T-helper 2 cell treated with Interferon-gamma antibody and Interleukin-4, amounts not matched to agents 5 μg/mL and 100 μg/mL, for 36 hours (primary cell): ENCODE measurements at regions not wholly inside any gene's neighbourhood (a gene's known extent, or its start where the extent isn't known, plus 50 kb on each side); places are given as distances from the start of the nearest gene placed in this dataset.

Experiments
- DNase-seq: peaks from one replicate; pipeline ENCODE4 v3.0.0; 2021; ENCODE audit warnings: low spot score
- H3K27ac Mint-ChIP-seq: one replicate; pipeline ENCODE4 v1.8.0; 2021; ENCODE audit warnings: mild to moderate bottlenecking, mixed read lengths
- H3K27me3 Mint-ChIP-seq: one replicate; pipeline ENCODE4 v1.8.0; 2021; ENCODE audit warnings: low read depth, mixed read lengths
- H3K36me3 Mint-ChIP-seq: one replicate; pipeline ENCODE4 v1.8.0; 2021; ENCODE audit warnings: low read depth, mixed read lengths
- H3K4me1 Mint-ChIP-seq: one replicate; pipeline ENCODE4 v1.8.0; 2021; ENCODE audit warnings: low read depth, mixed read lengths
- H3K4me3 Mint-ChIP-seq: one replicate; pipeline ENCODE4 v1.8.0; 2022; ENCODE audit warnings: mild to moderate bottlenecking, moderate library complexity, mixed read lengths
- H3K9me3 Mint-ChIP-seq: one replicate; pipeline ENCODE4 v1.8.0; 2021; ENCODE audit warnings: mixed read lengths

- DNase-seq: no peak
- Mint-ChIP-seq H3K27ac (no peak overlapping the region), H3K4me3 (no peak overlapping the region), H3K9me3 (peaks cover 29% of the 10 kb centered on the region), H3K4me1 (no peaks in the 10 kb centered on the region), H3K27me3 (no peaks in the 10 kb centered on the region), H3K36me3 (no peaks in the 10 kb centered on the region)
Observed at GRCh38 chr14:29278301-29279263, 512.0 kb downstream of the FOXG1 start.

GRCh38 chr14:29282169-29282568, 515.6 kb downstream of the FOXG1 start:
- H3K4me3 Mint-ChIP-seq: no peak overlapping the region
- no peaks in the 10 kb centered on the region for H3K36me3 Mint-ChIP-seq
- no peak overlapping the region for H3K27ac Mint-ChIP-seq
- no peaks in the 10 kb centered on the region for H3K4me1 Mint-ChIP-seq
- H3K9me3 Mint-ChIP-seq: peaks cover 28% of the 10 kb centered on the region
- DNase-seq: no peak
- H3K27me3 Mint-ChIP-seq: no peaks in the 10 kb centered on the region

GRCh38 chr14:29290441-29290840, 523.9 kb downstream of the FOXG1 start:
- Mint-ChIP-seq H3K27ac (no peak overlapping the region), H3K9me3 (peaks cover 48% of the 10 kb centered on the region), H3K4me1 (no peaks in the 10 kb centered on the region), H3K4me3 (no peak overlapping the region), H3K36me3 (no peaks in the 10 kb centered on the region), H3K27me3 (no peaks in the 10 kb centered on the region)
- DNase-seq: no peak

GRCh38 chr14:29299372-29299771, 532.8 kb downstream of the FOXG1 start:
- Mint-ChIP-seq H3K36me3 (no peaks in the 10 kb centered on the region), H3K4me3 (no peak overlapping the region), H3K4me1 (no peaks in the 10 kb centered on the region), H3K9me3 (peaks cover 64% of the 10 kb centered on the region), H3K27me3 (no peaks in the 10 kb centered on the region), H3K27ac (no peak overlapping the region)
- DNase-seq: no peak

- H3K27me3 Mint-ChIP-seq: no peaks in the 10 kb centered on the region
- no peak overlapping the region for H3K4me3 Mint-ChIP-seq
- H3K9me3 Mint-ChIP-seq: peaks cover 66% of the 10 kb centered on the region
- H3K4me1 Mint-ChIP-seq: no peaks in the 10 kb centered on the region
- no peaks in the 10 kb centered on the region for H3K36me3 Mint-ChIP-seq
- no peak overlapping the region for H3K27ac Mint-ChIP-seq
- DNase-seq: no peak
Observed at GRCh38 chr14:29301571-29301970, 535.0 kb downstream of the FOXG1 start.

- Mint-ChIP-seq H3K9me3 (peaks cover 46% of the 10 kb centered on the region), H3K4me3 (no peak overlapping the region), H3K27me3 (no peaks in the 10 kb centered on the region), H3K4me1 (no peaks in the 10 kb centered on the region), H3K27ac (no peak overlapping the region), H3K36me3 (no peaks in the 10 kb centered on the region)
- DNase-seq: no peak
Observed at GRCh38 chr14:29310210-29310609, 543.6 kb downstream of the FOXG1 start.

- no peak overlapping the region for H3K27ac Mint-ChIP-seq
- H3K36me3 Mint-ChIP-seq: no peaks in the 10 kb centered on the region
- H3K27me3 Mint-ChIP-seq: no peaks in the 10 kb centered on the region
- H3K4me3 Mint-ChIP-seq: no peak overlapping the region
- H3K4me1 Mint-ChIP-seq: no peaks in the 10 kb centered on the region
- DNase-seq: no peak
- H3K9me3 Mint-ChIP-seq: peaks cover 42% of the 10 kb centered on the region
Observed at GRCh38 chr14:29310757-29311156, 544.2 kb downstream of the FOXG1 start.

GRCh38 chr14:29311983-29312382, 545.4 kb downstream of the FOXG1 start:
- Mint-ChIP-seq H3K9me3 (peaks cover 42% of the 10 kb centered on the region), H3K27me3 (no peaks in the 10 kb centered on the region), H3K4me3 (no peak overlapping the region), H3K36me3 (no peaks in the 10 kb centered on the region), H3K27ac (no peak overlapping the region), H3K4me1 (no peaks in the 10 kb centered on the region)
- DNase-seq: no peak

- H3K27me3 Mint-ChIP-seq: no peaks in the 10 kb centered on the region
- no peaks in the 10 kb centered on the region for H3K36me3 Mint-ChIP-seq
- DNase-seq: no peak
- no peak overlapping the region for H3K27ac Mint-ChIP-seq
- no peak overlapping the region for H3K4me3 Mint-ChIP-seq
- H3K4me1 Mint-ChIP-seq: no peaks in the 10 kb centered on the region
- H3K9me3 Mint-ChIP-seq: peaks cover 50% of the 10 kb centered on the region
Observed at GRCh38 chr14:29316936-29317335, 550.3 kb downstream of the FOXG1 start.

- Mint-ChIP-seq H3K27me3 (no peaks in the 10 kb centered on the region), H3K27ac (no peak overlapping the region), H3K4me1 (no peaks in the 10 kb centered on the region), H3K36me3 (no peaks in the 10 kb centered on the region), H3K9me3 (peaks cover 50% of the 10 kb centered on the region), H3K4me3 (no peak overlapping the region)
- DNase-seq: no peak
Observed at GRCh38 chr14:29317423-29317822, 550.8 kb downstream of the FOXG1 start.

- peaks cover 51% of the 10 kb centered on the region for H3K9me3 Mint-ChIP-seq
- no peak overlapping the region for H3K27ac Mint-ChIP-seq
- no peaks in the 10 kb centered on the region for H3K4me1 Mint-ChIP-seq
- no peak for DNase-seq
- H3K27me3 Mint-ChIP-seq: no peaks in the 10 kb centered on the region
- H3K36me3 Mint-ChIP-seq: no peaks in the 10 kb centered on the region
- H3K4me3 Mint-ChIP-seq: no peak overlapping the region
Observed at GRCh38 chr14:29320286-29320685, 553.7 kb downstream of the FOXG1 start.

GRCh38 chr14:29321646-29322045, 555.1 kb downstream of the FOXG1 start:
- Mint-ChIP-seq H3K27ac (no peak overlapping the region), H3K9me3 (peaks cover 54% of the 10 kb centered on the region), H3K36me3 (no peaks in the 10 kb centered on the region), H3K4me1 (no peaks in the 10 kb centered on the region), H3K27me3 (no peaks in the 10 kb centered on the region), H3K4me3 (no peak overlapping the region)
- DNase-seq: no peak

- Mint-ChIP-seq H3K27me3 (no peaks in the 10 kb centered on the region), H3K36me3 (no peaks in the 10 kb centered on the region), H3K9me3 (peaks cover 38% of the 10 kb centered on the region), H3K4me1 (no peaks in the 10 kb centered on the region), H3K27ac (no peak overlapping the region), H3K4me3 (no peak overlapping the region)
- no peak for DNase-seq
Observed at GRCh38 chr14:29339494-29340172, 573.0 kb downstream of the FOXG1 start.

GRCh38 chr14:29348504-29348903, 579.1 kb downstream of the PRKD1 start:
- Mint-ChIP-seq H3K27ac (no peak overlapping the region), H3K27me3 (no peaks in the 10 kb centered on the region), H3K4me3 (no peak overlapping the region), H3K4me1 (no peaks in the 10 kb centered on the region), H3K9me3 (peaks cover 36% of the 10 kb centered on the region), H3K36me3 (no peaks in the 10 kb centered on the region)
- no peak for DNase-seq
